ENCODE measurements at regions not wholly inside any gene's neighbourhood (a gene's known extent, or its start where the extent isn't known, plus 50 kb on each side); places are given as distances from the start of the nearest gene placed in this dataset.

DNA sequence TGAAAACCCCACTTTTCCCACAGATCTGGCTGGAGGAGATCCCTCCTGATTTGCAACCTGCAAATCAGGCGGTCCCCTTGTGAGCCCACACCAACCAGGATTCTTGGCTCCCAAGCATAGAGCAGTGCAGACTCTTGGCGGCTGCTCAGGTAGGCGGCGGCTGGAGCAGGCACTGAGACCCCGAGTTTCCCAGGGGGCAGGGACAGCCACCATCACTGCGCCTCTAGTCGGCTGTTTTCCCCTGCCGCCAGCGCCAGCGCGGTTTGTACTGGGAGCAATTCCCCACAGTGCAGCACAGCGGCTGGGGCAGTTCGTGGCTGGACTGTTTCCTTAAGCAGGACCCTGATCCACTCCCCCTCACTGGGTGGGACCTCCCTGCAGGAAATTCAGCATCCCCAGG lies 323.3 kb downstream of the TRIB2 start:
- Histone ChIP-seq H3K4me3 (ENCODE audit: low read depth in 1 of 5, low read length in 5 of 5) (no peak overlapping the region), H3K27me3 (ENCODE audit: control insufficient read depth in 5 of 5, insufficient read depth in 4 of 5, low read length in 5 of 5) (peaks cover 0 to 5% (median 0%) of the 10 kb centered on the region in 5 donors), H3K9ac (ENCODE audit: low read length in 5 of 5) (no peak overlapping the region), H3K4me1 (ENCODE audit: control insufficient read depth in 5 of 5, insufficient read depth in 5 of 5, low read length in 5 of 5) (no peaks in the 10 kb centered on the region), H3K36me3 (ENCODE audit: control insufficient read depth in 5 of 5, insufficient read depth in 5 of 5, low read length in 5 of 5) (no peaks in the 10 kb centered on the region), H3K27ac (ENCODE audit: low read depth, low read length) (no peak overlapping the region), H3K9me3 (ENCODE audit: control insufficient read depth in 5 of 5, low read length in 5 of 5) (peaks cover 0 to 2% (median 0%) of the 10 kb centered on the region in 5 donors)

DNA sequence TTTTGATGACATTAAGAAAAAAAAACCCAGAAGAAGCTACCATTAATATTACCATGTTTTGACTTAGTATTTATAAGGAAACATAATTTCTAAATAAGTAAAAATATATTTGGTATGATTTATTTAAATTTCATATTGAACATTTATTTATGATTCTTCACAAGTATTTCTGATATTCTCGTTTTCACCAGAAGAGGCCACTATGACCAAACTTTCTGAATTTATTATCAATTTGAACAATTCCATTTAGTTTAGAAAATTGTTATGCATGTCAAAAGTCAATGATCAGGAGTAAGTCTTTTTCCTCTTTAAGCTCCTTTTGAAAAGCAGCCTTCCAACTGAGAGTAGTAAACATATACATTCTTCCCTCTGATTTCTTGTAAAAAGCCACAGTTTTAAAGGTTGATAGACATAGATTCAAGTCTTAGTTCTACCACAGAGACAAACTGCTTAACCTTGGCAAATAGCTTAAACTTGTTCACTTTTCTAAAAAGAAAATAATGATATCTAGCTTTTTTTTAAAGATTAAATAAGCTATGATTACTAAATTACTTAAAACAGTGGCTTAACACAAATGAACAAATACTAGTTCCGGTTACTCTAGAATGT lies 329.9 kb downstream of the TRIB2 start:
- no peaks in the 10 kb centered on the region for H3K36me3 ChIP-seq (ENCODE audit: control insufficient read depth in 5 of 5, insufficient read depth in 5 of 5, low read length in 5 of 5)
- H3K4me1 ChIP-seq (ENCODE audit: control insufficient read depth in 5 of 5, insufficient read depth in 5 of 5, low read length in 5 of 5) = no peaks in the 10 kb centered on the region
- no peak overlapping the region for H3K9ac ChIP-seq (ENCODE audit: low read length in 5 of 5)
- no peak overlapping the region for H3K4me3 ChIP-seq (ENCODE audit: low read depth in 1 of 5, low read length in 5 of 5)
- no peak overlapping the region for H3K27ac ChIP-seq (ENCODE audit: low read depth, low read length)
- H3K9me3 ChIP-seq (ENCODE audit: control insufficient read depth in 5 of 5, low read length in 5 of 5) = no peaks in the 10 kb centered on the region
- H3K27me3 ChIP-seq (ENCODE audit: control insufficient read depth in 5 of 5, insufficient read depth in 4 of 5, low read length in 5 of 5) = no peaks in the 10 kb centered on the region

DNA sequence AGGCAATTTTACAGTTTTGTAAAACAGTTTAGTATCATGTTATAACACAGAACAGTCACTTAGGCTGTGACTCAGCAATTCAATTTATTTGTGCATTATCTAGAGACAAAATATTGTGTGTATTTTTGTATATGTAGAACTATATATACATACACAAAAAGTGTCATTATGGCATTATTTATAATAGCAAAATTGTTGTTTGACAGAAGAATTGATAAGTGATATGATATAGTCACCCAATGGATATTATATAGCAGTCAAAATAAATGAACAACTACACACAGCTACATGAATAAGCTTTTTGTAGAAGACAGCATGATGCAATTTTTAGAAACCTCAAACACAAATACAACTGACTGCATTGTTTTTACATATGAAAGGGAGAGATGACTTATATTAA lies 334.0 kb downstream of the TRIB2 start:
- Histone ChIP-seq H3K27ac (ENCODE audit: low read depth, low read length) (no peak overlapping the region), H3K9me3 (ENCODE audit: control insufficient read depth in 5 of 5, low read length in 5 of 5) (no peaks in the 10 kb centered on the region), H3K36me3 (ENCODE audit: control insufficient read depth in 5 of 5, insufficient read depth in 5 of 5, low read length in 5 of 5) (no peaks in the 10 kb centered on the region)

DNA sequence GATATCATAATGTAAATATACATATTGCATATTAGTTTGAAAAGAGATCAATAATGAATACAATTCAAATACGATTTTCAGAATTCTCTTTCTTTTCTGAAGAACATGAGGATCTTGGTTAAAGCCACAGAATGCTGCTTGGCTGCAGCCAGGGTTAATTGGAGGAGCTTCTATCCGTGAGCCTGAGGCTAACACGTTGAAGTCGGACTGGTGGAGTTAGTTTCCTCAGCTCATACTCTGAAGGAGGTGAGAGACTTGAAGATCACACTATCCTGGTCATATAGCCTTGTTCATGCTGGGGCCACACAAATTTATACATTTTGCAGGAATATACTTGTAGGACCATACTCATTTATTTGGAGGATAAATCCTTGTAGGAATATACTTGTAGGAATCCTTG lies 335.8 kb downstream of the TRIB2 start:
- Histone ChIP-seq H3K9ac (ENCODE audit: low read length in 5 of 5) (no peak overlapping the region), H3K4me1 (ENCODE audit: control insufficient read depth in 5 of 5, insufficient read depth in 5 of 5, low read length in 5 of 5) (no peaks in the 10 kb centered on the region), H3K9me3 (ENCODE audit: control insufficient read depth in 5 of 5, low read length in 5 of 5) (no peaks in the 10 kb centered on the region), H3K36me3 (ENCODE audit: control insufficient read depth in 5 of 5, insufficient read depth in 5 of 5, low read length in 5 of 5) (no peaks in the 10 kb centered on the region), H3K27me3 (ENCODE audit: control insufficient read depth in 5 of 5, insufficient read depth in 4 of 5, low read length in 5 of 5) (peaks cover 0 to 6% (median 0%) of the 10 kb centered on the region in 5 donors), H3K4me3 (ENCODE audit: low read depth in 1 of 5, low read length in 5 of 5) (no peak overlapping the region), H3K27ac (ENCODE audit: low read depth, low read length) (no peak overlapping the region)

More for the DNA sequence above, 334.0 kb downstream of the TRIB2 start:
- Histone ChIP-seq H3K27me3 (ENCODE audit: control insufficient read depth in 5 of 5, insufficient read depth in 4 of 5, low read length in 5 of 5) (peaks cover 0 to 5% (median 0%) of the 10 kb centered on the region in 5 donors), H3K4me3 (ENCODE audit: low read depth in 1 of 5, low read length in 5 of 5) (no peak overlapping the region), H3K4me1 (ENCODE audit: control insufficient read depth in 5 of 5, insufficient read depth in 5 of 5, low read length in 5 of 5) (no peaks in the 10 kb centered on the region), H3K9ac (ENCODE audit: low read length in 5 of 5) (no peak overlapping the region)

DNA sequence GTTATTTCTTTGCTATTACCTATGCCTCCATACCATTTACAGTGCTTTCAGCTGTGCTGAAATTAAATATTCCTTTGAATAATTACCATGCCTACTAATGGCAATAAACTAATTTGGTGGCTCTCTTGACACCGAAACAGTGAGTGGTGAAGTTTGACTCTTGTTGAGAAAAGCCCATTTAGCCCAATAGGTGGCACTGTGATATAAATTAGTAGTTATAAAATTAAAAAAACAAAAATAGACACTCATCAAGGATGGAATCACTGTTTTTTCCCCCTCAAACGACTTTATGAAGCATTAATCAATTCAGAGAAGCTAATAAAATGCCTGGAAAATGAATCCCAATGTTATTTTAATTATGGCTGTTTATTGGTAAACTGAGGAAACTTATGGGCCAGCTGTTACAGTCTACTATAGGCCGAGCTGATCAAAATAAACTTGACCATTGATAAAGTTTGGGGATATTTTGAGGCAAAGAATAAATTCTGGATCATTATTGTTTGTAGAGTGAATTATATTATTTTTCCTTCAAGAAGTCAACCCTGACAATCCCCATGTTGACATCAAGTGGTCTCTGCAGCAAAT lies 339.6 kb downstream of the TRIB2 start:
- Histone ChIP-seq H3K9ac (ENCODE audit: low read length in 5 of 5) (no peak overlapping the region), H3K4me3 (ENCODE audit: low read depth in 1 of 5, low read length in 5 of 5) (no peak overlapping the region), H3K9me3 (ENCODE audit: control insufficient read depth in 5 of 5, low read length in 5 of 5) (no peaks in the 10 kb centered on the region), H3K4me1 (ENCODE audit: control insufficient read depth in 5 of 5, insufficient read depth in 5 of 5, low read length in 5 of 5) (no peaks in the 10 kb centered on the region), H3K36me3 (ENCODE audit: control insufficient read depth in 5 of 5, insufficient read depth in 5 of 5, low read length in 5 of 5) (no peaks in the 10 kb centered on the region), H3K27ac (ENCODE audit: low read depth, low read length) (no peak overlapping the region), H3K27me3 (ENCODE audit: control insufficient read depth in 5 of 5, insufficient read depth in 4 of 5, low read length in 5 of 5) (peaks cover 0 to 6% (median 0%) of the 10 kb centered on the region in 5 donors)

DNA sequence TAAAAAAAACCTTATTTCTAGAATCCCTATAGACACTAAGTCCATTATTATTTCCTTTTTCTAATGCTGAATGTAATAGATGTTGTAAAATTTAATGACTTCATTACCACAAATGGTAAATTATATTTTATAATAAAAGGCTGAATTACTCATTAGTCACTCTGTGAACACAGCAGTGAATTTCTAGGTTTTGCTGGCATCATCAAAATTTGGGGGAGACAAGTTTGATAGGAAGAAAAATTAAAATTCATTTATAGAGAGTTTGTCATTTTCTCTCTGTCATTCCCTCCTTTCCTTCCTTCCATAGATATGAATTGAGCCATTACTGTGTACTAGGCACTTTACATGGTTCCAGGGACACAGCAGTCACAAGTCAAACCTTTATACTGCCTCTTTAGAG lies 340.9 kb downstream of the TRIB2 start:
- H3K27ac ChIP-seq (ENCODE audit: low read depth, low read length) = no peak overlapping the region
- H3K4me1 ChIP-seq (ENCODE audit: control insufficient read depth in 5 of 5, insufficient read depth in 5 of 5, low read length in 5 of 5) = no peaks in the 10 kb centered on the region
- peaks cover 0 to 6% (median 0%) of the 10 kb centered on the region in 5 donors for H3K27me3 ChIP-seq (ENCODE audit: control insufficient read depth in 5 of 5, insufficient read depth in 4 of 5, low read length in 5 of 5)
- H3K36me3 ChIP-seq (ENCODE audit: control insufficient read depth in 5 of 5, insufficient read depth in 5 of 5, low read length in 5 of 5) = no peaks in the 10 kb centered on the region
- no peak overlapping the region for H3K9ac ChIP-seq (ENCODE audit: low read length in 5 of 5)
- H3K9me3 ChIP-seq (ENCODE audit: control insufficient read depth in 5 of 5, low read length in 5 of 5) = no peaks in the 10 kb centered on the region
- H3K4me3 ChIP-seq (ENCODE audit: low read depth in 1 of 5, low read length in 5 of 5) = no peak overlapping the region

DNA sequence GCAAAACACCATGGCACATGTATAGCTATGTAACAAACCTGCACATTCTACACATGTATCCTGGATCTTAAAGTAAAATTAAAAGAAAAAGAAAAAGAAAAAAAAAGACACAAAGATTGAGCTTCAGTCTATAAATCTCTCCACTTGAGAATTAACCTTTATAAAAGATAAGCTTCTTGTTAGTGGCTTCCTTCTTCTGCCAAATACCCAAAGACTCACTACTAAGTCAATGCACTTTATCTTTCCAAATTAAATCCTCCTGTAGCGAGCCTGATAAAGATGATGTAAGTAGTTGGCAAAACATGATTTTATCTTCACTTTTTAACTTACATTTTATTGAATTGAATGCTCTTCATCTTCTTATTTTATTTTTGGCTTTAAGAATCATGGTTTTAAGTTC lies 349.9 kb downstream of the TRIB2 start:
- H3K27me3 ChIP-seq (ENCODE audit: control insufficient read depth in 5 of 5, insufficient read depth in 4 of 5, low read length in 5 of 5) = no peaks in the 10 kb centered on the region
- H3K4me3 ChIP-seq (ENCODE audit: low read depth in 1 of 5, low read length in 5 of 5) = no peak overlapping the region
- no peak overlapping the region for H3K27ac ChIP-seq (ENCODE audit: low read depth, low read length)
- no peak overlapping the region for H3K9ac ChIP-seq (ENCODE audit: low read length in 5 of 5)
- H3K36me3 ChIP-seq (ENCODE audit: control insufficient read depth in 5 of 5, insufficient read depth in 5 of 5, low read length in 5 of 5) = no peaks in the 10 kb centered on the region
- no peaks in the 10 kb centered on the region for H3K9me3 ChIP-seq (ENCODE audit: control insufficient read depth in 5 of 5, low read length in 5 of 5)
- H3K4me1 ChIP-seq (ENCODE audit: control insufficient read depth in 5 of 5, insufficient read depth in 5 of 5, low read length in 5 of 5) = no peaks in the 10 kb centered on the region

DNA sequence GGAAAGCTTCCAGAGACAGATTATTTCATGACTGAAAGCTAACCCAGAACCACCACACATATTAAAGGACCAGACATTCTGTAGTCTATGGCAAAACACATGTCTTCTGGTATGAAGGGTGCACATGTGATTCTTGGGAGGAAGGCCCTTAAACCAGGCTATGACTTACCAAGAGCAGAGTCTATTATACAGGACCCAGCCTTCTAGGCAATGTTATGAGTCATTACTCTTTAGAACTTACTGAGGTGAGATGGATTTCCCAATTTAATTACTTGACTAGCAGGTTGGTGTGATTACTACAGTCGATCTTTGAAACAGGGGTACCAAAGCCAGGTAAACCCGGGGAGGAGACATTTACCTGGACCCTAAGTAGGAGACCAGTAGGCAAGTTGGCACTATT lies 350.8 kb downstream of the TRIB2 start:
- no peaks in the 10 kb centered on the region for H3K36me3 ChIP-seq (ENCODE audit: control insufficient read depth in 5 of 5, insufficient read depth in 5 of 5, low read length in 5 of 5)
- H3K9ac ChIP-seq (ENCODE audit: low read length in 5 of 5) = no peak overlapping the region
- no peaks in the 10 kb centered on the region for H3K9me3 ChIP-seq (ENCODE audit: control insufficient read depth in 5 of 5, low read length in 5 of 5)
- no peak overlapping the region for H3K4me3 ChIP-seq (ENCODE audit: low read depth in 1 of 5, low read length in 5 of 5)
- no peak overlapping the region for H3K27ac ChIP-seq (ENCODE audit: low read depth, low read length)
- no peaks in the 10 kb centered on the region for H3K4me1 ChIP-seq (ENCODE audit: control insufficient read depth in 5 of 5, insufficient read depth in 5 of 5, low read length in 5 of 5)
- no peaks in the 10 kb centered on the region for H3K27me3 ChIP-seq (ENCODE audit: control insufficient read depth in 5 of 5, insufficient read depth in 4 of 5, low read length in 5 of 5)

DNA sequence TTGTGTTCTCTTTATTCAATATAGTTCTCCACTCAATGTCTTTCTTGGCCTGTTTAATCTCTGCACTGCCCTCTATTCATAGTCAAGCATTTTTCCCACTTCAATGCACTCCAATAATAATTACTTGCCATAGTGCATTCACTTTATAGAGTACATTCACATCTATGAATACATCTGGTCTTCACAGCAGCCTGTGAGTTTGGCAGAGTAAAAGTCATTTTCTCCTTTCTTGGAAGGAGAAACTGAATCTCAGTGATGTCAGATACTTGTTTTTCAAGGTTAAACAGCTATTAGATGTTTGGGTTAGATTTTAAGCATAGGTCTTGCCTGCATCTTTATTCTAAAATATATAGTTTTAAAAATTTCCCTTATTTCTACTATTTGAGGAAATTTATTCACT lies 373.2 kb downstream of the TRIB2 start:
- H3K36me3 ChIP-seq (ENCODE audit: control insufficient read depth in 5 of 5, insufficient read depth in 5 of 5, low read length in 5 of 5) = no peaks in the 10 kb centered on the region

DNA sequence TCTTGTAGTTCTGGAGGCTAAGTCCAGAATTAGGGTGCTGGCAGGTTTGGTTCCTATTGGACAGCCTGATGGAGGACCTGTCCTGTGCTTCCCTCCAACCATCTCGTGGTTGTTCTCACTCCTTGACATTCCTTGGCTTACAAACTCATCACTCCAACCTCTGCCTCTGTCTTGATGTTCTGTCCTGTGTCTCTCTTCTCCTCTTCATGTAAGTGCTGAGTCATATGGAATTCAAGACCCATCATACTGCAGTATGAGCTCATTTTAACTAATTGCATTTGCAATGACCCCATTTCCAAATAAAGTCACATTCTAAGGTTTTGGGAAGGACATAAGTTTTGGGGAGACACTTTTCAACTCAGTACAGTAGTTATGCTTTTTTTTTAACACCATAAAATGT lies 374.7 kb downstream of the TRIB2 start:
- Histone ChIP-seq H3K27me3 (ENCODE audit: control insufficient read depth in 5 of 5, insufficient read depth in 4 of 5, low read length in 5 of 5) (no peaks in the 10 kb centered on the region), H3K4me1 (ENCODE audit: control insufficient read depth in 5 of 5, insufficient read depth in 5 of 5, low read length in 5 of 5) (no peaks in the 10 kb centered on the region), H3K27ac (ENCODE audit: low read depth, low read length) (no peak overlapping the region), H3K9me3 (ENCODE audit: control insufficient read depth in 5 of 5, low read length in 5 of 5) (no peaks in the 10 kb centered on the region), H3K4me3 (ENCODE audit: low read depth in 1 of 5, low read length in 5 of 5) (no peak overlapping the region), H3K36me3 (ENCODE audit: control insufficient read depth in 5 of 5, insufficient read depth in 5 of 5, low read length in 5 of 5) (no peaks in the 10 kb centered on the region), H3K9ac (ENCODE audit: low read length in 5 of 5) (no peak overlapping the region)

More for the DNA sequence above, 373.2 kb downstream of the TRIB2 start:
- Histone ChIP-seq H3K27me3 (ENCODE audit: control insufficient read depth in 5 of 5, insufficient read depth in 4 of 5, low read length in 5 of 5) (no peaks in the 10 kb centered on the region), H3K9me3 (ENCODE audit: control insufficient read depth in 5 of 5, low read length in 5 of 5) (no peaks in the 10 kb centered on the region), H3K4me1 (ENCODE audit: control insufficient read depth in 5 of 5, insufficient read depth in 5 of 5, low read length in 5 of 5) (no peaks in the 10 kb centered on the region), H3K4me3 (ENCODE audit: low read depth in 1 of 5, low read length in 5 of 5) (no peak overlapping the region), H3K27ac (ENCODE audit: low read depth, low read length) (no peak overlapping the region), H3K9ac (ENCODE audit: low read length in 5 of 5) (no peak overlapping the region)
